GM18861 (cell line): ENCODE measurements at regions not wholly inside any gene's neighbourhood (a gene's known extent, or its start where the extent isn't known, plus 50 kb on each side); places are given as distances from the start of the nearest gene placed in this dataset.
"Not testable (repeated sequence)": the region's sequence is repeated elsewhere in the genome, so short reads cannot be mapped to it uniquely, and the experiment has no call there.

Experiments
- ATAC-seq: cut with Tn5 transposase; IDR thresholded peaks from one replicate; pipeline ENCODE4 v1.9.1; 2021; ENCODE audit not compliant: unreplicated experiment

DNA sequence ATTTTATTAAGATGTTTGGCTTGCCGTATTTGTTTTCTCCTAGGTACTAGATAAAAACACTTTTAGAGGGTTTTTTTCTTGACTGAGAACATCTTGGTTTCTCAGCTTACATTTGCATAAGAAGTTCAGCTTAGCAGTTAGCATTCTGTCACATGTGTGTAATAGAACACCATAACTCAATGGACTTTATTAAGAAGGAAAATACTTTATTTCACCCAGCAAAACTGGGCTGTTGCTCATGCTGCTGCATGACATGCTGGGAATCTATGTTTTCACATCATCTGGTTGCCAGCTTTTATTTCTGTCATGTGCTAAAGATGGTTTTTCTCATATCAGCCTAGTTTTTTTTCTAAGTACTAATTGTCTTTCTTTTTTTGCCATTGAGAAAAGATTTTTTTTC lies 144.6 kb downstream of the UTRN start:
- ATAC-seq = no peak

DNA sequence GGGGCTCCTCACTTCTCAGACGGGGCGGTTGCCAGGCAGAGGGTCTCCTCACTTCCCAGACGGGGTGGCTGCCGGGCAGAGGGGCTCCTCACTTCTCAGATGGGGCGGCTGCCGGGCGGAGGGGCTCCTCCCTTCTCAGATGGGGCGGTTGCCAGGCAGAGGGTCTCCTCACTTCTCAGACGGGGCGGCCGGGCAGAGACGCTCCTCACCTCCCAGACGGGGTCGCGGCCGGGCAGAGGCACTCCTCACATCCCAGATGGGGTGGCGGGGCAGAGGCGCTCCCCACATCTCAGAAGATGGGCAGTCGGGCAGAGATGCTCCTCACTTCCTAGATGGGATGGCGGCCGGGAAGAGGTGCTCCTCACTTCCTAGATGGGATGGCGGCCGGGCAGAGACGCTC lies 148.3 kb downstream of the UTRN start:
- ATAC-seq = not testable (repeated sequence)

DNA sequence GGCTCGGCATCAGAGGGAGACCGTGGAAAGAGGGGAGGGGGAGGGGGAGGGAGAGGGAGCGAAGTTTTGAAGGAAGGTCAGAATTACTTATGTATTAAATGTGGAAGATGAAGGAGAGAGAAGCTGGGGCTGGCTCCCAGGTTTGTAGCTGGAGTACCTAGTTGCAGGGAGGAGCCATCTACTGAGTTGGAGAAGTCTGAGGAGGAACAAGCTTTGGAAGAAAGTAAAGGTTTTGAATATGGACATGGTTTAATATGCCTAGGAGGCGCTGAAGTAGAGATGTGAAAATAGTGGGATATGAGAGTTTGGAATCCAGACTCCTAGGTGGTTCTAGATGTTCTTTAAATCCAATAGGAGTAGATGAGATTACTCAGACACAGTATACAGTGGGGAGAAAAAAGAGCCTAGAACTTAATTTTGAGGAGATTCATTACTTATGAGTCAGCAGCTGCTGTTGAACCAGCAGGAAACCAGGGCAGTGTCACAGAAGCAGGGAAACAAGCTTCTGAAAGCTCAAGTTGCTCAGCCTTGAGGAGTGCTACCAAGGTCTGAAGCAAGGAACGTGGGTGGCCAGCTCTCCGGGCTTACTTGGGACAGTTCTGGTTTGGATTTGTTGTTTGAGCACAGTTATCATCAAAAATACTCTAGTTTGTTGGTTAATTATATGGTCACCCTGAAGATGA lies 149.3 kb downstream of the UTRN start:
- no peak for ATAC-seq

DNA sequence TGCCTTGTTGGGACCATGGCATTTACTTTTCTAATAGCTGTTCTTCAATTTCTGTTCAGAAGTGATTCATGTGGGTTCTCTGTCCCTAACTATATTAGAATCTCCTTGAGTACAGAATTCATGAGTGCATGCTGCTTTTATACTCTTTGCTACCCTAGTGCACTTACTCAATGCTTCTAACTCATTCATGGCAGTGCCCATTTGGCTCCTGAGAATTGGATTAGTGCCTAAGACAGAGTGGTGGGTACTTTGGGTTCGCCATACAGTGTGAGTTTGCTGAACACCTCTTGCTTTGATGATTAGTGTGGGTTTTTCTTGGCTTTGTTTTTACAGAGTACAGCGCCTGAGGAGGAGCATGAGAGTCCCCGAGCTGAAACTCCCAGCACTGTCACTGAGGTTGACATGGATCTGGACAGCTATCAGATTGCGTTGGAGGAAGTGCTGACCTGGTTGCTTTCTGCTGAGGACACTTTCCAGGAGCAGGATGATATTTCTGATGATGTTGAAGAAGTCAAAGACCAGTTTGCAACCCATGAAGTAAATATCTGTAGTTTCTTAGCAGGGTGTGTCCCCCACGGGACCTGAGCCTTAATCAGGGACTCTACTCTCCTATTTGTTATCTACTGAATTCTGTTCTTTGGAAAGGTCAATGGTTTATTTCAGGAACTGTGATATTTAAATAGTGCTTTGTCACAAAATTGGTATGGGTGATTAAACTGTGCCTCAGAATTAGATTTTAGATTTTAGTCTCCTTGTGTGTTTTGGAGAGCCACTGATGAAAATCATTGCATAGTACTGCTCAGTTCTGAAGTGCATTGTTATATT lies 150.7 kb downstream of the UTRN start:
- no peak for ATAC-seq

DNA sequence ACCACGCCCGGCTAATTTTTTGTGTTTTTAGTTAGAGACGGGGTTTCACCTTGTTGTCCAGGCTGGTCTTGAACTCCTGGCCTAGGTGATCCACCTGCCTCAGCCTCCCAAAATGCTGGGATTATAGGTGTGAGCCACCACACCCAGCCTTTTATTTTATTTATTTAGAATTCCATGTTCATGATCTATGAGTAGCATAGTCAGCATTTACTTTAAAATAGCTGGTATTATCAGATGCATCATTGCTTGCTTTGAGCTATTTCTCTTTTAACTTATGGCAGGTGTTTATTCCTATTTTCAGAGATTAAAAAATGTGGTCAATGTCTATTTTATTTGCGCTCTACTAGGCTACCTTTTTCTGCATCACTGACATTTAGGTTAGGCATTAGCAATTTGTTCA lies 152.0 kb downstream of the UTRN start:
- no peak for ATAC-seq

DNA sequence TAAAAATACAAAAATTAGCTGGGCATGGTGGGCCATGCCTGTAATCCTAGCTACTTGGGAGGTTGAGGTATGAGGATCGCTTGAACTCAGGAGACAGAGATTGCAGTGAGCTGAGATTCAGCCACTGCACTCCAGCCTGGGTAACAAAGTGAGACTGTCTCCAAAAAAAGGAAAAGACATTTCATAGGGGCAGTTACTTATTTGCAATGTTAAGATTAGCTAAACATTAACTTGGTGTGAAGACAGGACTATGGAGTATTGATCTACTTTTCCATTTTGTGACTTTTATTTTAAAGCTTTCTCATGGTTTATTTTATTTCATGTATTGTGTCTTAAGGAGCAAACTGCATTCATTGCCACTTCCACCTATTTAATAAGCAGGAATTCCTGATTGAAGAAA lies 153.0 kb downstream of the UTRN start:
- ATAC-seq = no peak

DNA sequence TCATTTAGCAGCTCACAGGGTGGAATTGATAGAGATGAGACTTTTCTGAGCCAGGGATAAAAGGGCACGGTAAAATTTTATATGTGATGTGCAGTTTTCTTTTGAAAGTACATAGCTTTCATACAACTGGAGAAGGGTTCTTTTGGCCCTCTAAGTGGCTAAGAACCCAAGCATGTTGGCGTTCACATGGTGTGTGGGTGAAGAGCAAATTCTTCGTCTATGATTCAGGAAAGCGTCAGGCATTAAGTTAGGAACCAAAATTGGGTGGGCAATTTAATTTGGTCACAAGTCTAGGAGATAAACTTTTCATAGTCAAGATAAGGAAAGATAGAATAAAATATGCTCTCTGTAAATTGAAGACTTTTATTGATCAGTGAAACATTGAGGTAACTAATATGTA lies 153.9 kb downstream of the UTRN start:
- no peak for ATAC-seq

DNA sequence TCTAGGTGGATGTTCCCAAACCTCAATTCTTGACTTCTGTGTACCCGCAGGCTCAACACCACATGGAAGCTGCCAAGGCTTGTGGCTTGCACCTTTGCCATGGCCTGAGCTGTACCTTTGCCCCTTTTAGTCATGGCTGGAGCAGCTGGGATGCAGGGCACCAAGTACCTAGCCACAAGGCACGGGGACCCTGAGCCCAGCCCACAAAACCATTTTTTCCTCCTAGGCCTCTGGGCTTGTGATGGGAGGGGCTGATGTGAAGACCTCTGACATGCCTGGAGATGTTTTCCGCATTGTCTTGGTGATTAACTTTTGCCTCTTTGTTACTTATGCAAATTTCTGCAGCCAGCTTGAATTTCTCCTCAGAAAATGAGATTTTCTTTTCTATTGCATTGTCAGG lies 156.7 kb downstream of the UTRN start:
- not testable (repeated sequence) for ATAC-seq

DNA sequence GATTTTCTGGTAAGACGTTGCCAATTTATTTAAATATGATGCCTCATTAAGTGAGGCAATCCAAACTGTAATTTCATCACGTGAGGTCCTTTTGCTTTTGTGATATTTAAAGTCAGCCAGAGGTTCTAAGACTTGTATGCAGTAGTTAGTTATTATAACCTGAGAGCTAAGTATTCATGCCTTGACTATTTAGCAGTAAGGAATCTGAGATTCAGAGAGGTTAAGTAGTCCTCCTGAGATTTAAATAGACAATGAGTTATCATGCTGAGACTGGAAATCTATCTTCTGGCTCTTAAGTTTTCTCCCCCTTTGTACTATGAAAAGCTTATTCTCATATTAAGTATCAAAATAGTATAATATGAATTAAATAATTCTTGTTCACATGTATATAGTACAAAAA lies 158.0 kb downstream of the UTRN start:
- ATAC-seq = no peak

DNA sequence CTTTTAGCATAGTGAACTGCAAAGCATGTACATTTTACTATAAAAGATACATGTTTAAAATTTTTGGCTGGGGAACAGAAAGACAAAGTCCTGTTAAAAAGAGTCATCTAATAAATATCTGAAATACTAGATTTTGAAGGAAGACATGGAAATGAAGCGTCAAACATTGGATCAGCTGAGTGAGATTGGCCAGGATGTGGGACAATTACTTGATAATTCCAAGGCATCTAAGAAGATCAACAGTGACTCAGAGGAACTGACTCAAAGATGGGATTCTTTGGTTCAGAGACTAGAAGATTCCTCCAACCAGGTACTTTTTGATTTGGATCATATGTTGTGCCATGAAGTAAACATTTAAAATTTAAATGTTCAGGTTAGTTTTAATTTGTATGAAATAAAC lies 162.3 kb downstream of the UTRN start:
- no peak for ATAC-seq

DNA sequence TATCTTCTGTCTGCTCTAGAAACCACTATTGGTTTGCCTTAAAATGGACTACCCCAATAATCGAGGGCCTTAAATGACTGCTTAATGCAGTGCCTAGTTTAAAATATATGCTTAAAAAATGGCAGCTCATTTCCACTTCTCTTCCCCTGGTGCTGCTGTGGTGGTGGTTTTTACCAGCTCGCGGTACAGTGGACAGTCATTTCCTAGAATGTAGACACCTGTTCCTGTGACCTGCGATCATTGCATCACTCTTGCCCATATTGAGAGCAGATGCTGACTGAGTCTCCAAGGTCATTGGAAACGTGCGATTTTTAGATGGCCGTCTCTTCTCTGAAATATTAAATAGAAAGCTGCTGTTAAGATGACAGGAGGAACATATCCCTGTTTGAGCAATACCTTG lies 164.1 kb downstream of the UTRN start:
- no peak for ATAC-seq

DNA sequence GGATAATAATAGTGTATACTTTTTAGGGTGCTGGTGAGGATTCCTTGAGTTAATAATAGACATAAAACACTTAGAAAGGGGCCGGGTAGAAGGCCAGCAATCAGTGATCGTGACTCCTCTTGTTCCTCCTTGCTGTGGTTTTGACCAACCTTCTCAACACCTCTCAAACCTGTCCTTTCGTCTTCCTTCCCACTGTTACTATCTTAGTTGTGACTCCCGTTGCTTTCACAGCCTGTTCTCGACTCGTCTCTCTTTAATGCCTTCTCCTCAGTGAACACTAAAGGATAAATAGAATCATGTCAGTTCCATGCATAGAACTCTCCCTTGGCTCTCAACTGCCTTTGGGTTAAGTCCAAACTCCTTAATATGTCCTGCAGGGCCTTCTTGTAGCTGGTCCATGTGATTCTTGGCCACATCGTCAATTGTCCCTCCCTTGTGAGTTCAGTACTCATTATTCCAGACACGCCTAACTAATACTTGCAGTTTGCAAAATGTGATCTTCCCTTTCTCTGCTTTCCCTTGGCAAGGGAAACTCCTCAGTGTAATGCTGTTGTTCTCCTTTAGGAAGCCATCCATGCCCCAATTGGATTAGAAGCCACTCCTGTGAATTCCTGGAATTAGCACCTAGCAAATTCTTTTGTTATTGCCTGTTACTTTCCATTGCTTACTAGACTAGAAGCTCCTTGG lies 164.9 kb downstream of the UTRN start:
- no peak for ATAC-seq

DNA sequence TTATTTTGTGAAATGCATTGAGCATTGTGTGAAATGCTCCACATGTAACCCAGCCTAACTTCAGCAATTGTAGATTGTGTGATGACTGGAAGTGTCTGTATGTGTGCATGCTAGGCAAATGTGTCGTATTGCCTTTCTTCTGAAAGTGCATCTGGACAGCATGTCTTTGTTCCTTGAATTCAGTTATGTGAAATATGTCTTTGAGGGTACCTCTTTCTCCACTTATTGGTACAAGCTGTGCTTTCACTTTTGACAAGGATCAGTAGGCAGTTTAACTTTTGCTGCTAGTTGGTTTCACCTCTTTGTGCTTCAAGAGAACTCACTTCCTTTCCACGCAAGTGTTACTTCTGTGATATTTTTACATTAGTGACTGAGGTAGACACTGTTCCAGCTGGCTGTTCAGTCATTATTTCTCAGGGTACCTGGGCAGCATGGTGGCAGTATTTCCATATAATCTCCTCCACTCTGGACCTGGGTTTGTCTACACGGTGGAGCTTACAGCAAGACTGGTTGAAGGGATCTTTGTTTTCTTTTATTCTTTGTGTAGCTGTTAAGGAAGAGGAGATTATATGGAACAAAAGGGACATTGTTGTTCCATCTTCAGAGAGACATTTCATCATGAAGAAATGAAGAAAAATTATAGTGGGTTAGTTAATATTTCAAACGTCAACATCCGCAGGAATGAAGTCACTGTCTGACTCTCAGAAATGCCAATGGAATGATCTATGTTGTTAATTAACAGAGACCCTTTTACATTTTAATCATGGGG lies 175.4 kb downstream of the UTRN start:
- peak; percentile 84 for ATAC-seq

DNA sequence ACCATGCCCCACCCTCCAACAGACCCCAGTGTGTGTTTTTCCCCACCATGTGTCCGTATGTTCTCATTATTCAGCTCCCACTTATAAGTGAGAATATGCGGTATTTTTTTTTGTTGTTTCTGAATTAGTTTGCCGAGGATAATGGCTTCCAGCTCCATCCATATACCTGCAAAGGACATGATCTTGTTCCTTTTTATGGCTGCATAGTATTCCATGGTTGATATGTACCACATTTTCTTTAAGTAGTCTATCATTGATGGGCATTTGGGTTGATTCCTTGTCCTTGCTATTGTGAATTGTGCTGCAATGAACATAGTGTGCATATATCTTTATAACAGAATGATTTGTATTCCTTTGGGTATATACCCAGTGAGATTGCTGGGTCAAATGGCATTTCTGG lies 176.9 kb downstream of the UTRN start:
- ATAC-seq = no peak

DNA sequence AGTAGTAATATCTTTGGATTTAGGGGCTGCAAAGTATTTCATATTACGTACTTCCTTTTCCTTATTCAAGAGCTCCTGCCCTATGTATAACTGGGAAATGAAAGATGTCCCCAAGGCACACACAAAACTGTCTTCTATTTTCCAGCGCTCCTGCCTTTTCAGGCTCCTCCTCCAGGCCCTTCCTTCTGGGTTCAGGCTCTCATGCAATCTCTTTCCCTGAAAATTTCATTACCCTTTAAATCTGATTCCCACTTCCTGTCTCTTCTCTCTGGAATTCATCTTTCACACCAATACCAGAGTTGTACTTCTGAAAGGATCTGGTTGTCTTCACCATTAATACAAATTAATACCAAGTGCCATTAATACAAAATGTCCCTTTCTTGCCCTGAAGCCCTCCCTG lies 181.6 kb downstream of the UTRN start:
- ATAC-seq = no peak

DNA sequence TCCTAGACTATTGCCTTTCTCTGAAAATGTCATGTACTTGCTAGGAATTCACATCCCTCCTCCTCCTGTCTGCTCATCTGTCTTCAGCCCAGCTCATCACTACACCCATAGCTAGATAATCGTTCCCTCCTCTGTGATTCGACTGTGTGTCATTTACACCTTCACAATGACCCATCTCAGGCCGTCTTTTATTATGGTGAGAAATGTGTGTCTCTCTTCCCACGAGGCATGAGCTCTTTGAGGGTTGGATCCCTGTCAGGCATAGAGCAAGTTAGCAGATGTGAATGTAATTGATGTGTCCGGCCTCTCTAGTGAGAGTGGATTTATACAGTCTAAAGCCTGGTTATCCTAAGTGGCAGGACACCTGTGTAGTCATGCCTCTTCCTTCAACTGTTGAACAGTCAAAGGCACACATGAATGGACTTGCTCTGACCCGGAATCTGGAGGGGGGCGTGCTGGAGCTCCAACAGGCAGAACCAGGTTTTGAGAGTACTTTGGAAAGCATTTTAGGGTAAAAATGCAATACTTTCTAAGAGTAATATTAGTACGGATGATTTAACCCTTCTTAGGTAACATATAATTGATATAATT lies 182.1 kb downstream of the UTRN start:
- no peak for ATAC-seq

DNA sequence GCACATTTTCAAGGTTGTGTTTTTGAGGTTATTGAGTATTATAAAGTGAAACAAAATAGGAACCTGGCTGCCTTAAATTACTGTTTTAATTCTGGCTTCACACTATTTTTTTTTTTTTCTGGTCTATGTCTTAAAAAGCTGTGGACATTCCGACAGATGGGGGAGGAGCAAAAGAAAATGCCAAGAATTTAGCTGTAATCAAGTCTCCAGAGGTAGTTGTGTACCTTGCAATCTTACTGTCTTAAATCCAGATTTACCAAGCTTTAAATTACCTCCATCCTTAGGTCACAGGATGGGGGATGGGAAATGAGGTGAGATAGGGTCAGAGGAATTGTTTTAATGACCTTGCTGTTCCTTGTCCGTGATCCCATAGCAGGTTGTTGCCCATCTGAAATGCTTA lies 182.8 kb downstream of the UTRN start:
- ATAC-seq = no peak

DNA sequence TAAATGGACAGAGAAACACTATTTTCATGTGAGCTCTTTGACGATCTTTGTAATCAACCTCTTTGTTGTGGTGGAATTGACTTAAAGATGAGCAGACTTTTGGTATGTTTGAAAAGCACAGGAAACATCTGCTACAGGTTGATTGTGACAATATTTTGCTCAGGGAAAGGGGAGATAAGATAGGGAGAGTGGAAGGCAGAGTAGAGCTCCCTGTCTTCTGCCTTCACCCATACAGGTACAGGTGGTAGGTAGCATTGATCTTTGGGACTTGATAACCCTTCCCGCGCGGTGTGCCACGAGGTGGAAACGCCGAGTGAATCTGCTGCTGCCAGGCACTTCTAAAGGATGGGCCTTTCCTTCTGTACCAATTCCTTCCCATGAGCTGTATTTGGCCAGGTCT lies 183.6 kb downstream of the UTRN start:
- no peak for ATAC-seq

DNA sequence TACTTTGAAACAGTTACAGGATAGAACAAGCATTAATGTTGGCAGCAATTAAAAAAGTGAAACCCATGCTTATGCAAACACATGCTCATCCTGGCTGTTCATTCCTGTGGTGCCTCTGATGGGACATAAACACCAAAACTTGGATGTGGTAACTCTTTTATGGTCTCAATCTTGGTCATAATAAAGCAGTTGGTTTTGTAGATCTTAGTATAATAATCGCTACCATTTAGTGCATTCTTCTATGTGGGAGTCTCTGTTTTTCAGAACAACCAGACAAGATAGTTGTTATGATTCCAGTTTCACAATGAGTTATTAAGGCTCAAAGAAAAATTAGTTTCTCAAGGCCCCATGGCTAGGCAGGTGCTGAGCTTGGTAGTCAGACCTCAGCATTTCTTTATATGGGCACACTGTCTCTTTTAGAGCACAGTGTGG lies 184.0 kb downstream of the UTRN start:
- no peak for ATAC-seq

DNA sequence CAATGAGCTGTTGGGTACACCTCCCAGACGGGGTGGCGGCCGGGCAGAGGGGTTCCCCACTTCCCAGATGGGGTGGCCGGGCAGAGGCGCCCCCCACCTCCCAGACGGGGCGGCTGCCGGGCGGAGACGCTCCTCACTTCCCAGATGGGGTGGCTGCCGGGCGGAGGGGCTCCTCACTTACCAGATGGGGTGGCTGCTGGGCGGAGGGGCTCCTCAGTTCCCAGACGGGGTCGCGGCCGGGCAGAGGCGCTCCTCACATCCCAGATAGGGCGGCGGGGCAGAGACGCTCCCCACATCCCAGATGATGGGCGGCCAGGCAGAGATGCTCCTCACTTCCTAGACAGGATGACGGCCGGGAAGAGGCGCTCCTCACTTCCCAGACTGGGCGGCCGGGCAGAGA lies 185.1 kb downstream of the UTRN start:
- not testable (repeated sequence) for ATAC-seq

DNA sequence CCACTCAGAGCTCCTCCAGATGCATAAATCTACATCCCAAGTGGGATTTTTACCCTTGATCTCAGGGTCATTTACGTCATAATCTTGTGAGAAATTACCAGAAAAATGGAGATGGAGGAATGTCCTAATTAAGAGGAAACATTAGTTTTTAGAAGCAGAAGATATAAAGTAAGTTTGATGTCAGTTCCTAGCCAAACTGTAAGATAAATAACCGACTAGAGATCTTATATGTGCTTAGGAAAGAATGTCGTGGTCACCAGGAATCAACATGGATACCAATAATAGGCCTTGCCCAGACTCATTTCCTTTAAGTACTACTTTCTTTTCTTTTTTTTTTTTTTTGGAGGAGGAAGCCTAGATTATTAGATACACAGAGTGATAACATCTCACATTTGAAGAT lies 186.9 kb downstream of the UTRN start:
- no peak for ATAC-seq
